Gastroesophageal sphincter (tissue), 3 donors: ENCODE measurements at regions not wholly inside any gene's neighbourhood (a gene's known extent, or its start where the extent isn't known, plus 50 kb on each side); places are given as distances from the start of the nearest gene placed in this dataset.

Source experiments
- EP300 ChIP-seq: sonication (generic); formaldehyde crosslinking; IDR thresholded peaks from one replicate; pipeline ENCODE4 v1.6.1; 2017; ENCODE audit warnings: antibody characterized with exemption, mild to moderate bottlenecking
- POLR2A ChIP-seq, 2 donors: fragments of 450-650 bp; IDR thresholded peaks; one replicate each; pipeline ENCODE4 v1.6.1; 2017; ENCODE audit warnings: antibody characterized with exemption in 2 of 2, mild to moderate bottlenecking in 2 of 2, moderate library complexity in 1 of 2
- POLR2AphosphoS5 ChIP-seq: sonication (generic); formaldehyde crosslinking; IDR thresholded peaks from one replicate; pipeline ENCODE4 v1.6.1; 2017; ENCODE audit warnings: antibody characterized with exemption
- TF ChIP-seq, protein P1 (sequence below), 4 experiments: fragments of 200-600 bp in 2 of 4; fragments of 450-650 bp in 2 of 4; sonication (generic) in 1 of 4; IDR thresholded peaks; one replicate each; pipeline ENCODE4 v1.5.1; 2017 to 2019; ENCODE audit warnings: antibody characterized with exemption in 4 of 4, mild to moderate bottlenecking in 2 of 4, moderate library complexity in 2 of 4

DNA sequence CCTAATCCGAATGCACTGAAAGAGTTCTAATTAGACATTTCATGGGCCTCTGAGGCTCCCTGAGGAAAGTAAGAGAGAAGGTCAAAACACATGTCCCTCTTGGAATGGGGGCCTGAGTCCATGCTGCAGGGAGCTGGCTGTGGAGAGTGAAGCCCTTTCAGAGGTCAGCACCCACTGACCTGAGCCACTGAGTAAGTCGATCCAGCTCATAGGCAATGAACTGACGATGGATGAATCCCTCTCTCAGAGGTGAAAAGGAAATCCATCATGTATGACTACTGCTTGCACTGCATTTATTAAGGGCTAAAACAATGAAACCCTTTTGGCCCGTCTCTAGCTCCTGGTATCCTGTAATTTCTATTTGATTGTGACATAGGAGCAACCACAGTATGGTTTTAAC is 288.9 kb upstream of the VLDLR start:
- TF ChIP-seq POLR2A (IDR thresholded peaks at IDR 0.05), result no peak
- TF ChIP-seq, protein P1, sequence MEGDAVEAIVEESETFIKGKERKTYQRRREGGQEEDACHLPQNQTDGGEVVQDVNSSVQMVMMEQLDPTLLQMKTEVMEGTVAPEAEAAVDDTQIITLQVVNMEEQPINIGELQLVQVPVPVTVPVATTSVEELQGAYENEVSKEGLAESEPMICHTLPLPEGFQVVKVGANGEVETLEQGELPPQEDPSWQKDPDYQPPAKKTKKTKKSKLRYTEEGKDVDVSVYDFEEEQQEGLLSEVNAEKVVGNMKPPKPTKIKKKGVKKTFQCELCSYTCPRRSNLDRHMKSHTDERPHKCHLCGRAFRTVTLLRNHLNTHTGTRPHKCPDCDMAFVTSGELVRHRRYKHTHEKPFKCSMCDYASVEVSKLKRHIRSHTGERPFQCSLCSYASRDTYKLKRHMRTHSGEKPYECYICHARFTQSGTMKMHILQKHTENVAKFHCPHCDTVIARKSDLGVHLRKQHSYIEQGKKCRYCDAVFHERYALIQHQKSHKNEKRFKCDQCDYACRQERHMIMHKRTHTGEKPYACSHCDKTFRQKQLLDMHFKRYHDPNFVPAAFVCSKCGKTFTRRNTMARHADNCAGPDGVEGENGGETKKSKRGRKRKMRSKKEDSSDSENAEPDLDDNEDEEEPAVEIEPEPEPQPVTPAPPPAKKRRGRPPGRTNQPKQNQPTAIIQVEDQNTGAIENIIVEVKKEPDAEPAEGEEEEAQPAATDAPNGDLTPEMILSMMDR (IDR thresholded peaks at IDR 0.05), result no peak
- TF ChIP-seq POLR2AphosphoS5, result no peak
- TF ChIP-seq EP300, result no peak
